IMR-90 (cell line): ENCODE measurements at regions not wholly inside any gene's neighbourhood (a gene's known extent, or its start where the extent isn't known, plus 50 kb on each side); places are given as distances from the start of the nearest gene placed in this dataset.

Experiments used
- ATAC-seq: fragments of 200-7000 bp; cut with Tn5 transposase; 2 replicates; pipeline ENCODE4 v1.9.1; 2020; ENCODE audit warnings: low read depth, mild to moderate bottlenecking, moderate library complexity
- BruUV-seq: library from RNA; stranded (reverse); fragments of 400-500 nt; replicated peaks from 2 replicates; lab custom pipeline; 2021; lab: Mats Ljungman, UMichigan
- CTCF ChIA-PET: fragments of 300-600 bp; formaldehyde crosslinking; extraction: SDS; loops from one replicate; lab custom pipeline; 2021; ENCODE audit warnings: antibody characterized with exemption; lab: Yijun Ruan, JAX
- POLR2A ChIA-PET: fragments of 300-600 bp; sonication (Branson Sonifier 250); formaldehyde crosslinking; loops from one replicate; lab custom pipeline; 2022; ENCODE audit warnings: antibody characterized with exemption; ENCODE audit not compliant: unreplicated experiment; lab: Charles Lee
- DNase-seq: peaks from one replicate; pipeline ENCODE4 v3.0.0; 2013
- H2AFZ ChIP-seq: replicated peaks from 2 replicates; pipeline ENCODE3; 2013; ENCODE audit warnings: low read length, mild to moderate bottlenecking; ENCODE audit not compliant: poor library complexity
- H2AK5ac ChIP-seq: 2 replicates; pipeline ENCODE4 v1.6.1; 2013; ENCODE audit warnings: low read depth, low read length, inconsistent platforms
- H2AK9ac ChIP-seq: replicated peaks from 2 replicates; pipeline ENCODE3; 2013; ENCODE audit warnings: mild to moderate bottlenecking, low read depth, low read length, moderate library complexity; ENCODE audit not compliant: poor library complexity
- H2BK120ac ChIP-seq: 2 replicates; pipeline ENCODE4 v1.6.1; 2013; ENCODE audit warnings: low read depth, low read length, inconsistent platforms
- H2BK15ac ChIP-seq: 3 replicates; pipeline ENCODE4 v1.6.1; 2013; ENCODE audit warnings: low read depth, low read length, inconsistent platforms
- H2BK20ac ChIP-seq: 2 replicates; pipeline ENCODE4 v1.6.1; 2013; ENCODE audit warnings: low read depth, mild to moderate bottlenecking, inconsistent platforms, low read length, moderate library complexity
- H2BK5ac ChIP-seq: 2 replicates; pipeline ENCODE4 v1.6.1; 2013; ENCODE audit warnings: mild to moderate bottlenecking, low read depth, low read length, inconsistent platforms; ENCODE audit not compliant: poor library complexity, severe bottlenecking
- H3K14ac ChIP-seq: replicated peaks from 2 replicates; pipeline ENCODE4 v1.6.1; 2013; ENCODE audit warnings: low read depth, low read length, inconsistent platforms
- H3K18ac ChIP-seq: 2 replicates; pipeline ENCODE4 v1.6.1; 2013; ENCODE audit warnings: low read depth, low read length, control low read depth
- H3K23ac ChIP-seq: 2 replicates; pipeline ENCODE4 v1.6.1; 2013; ENCODE audit warnings: low read depth, low read length, inconsistent platforms
- H3K27ac ChIP-seq: 2 replicates; pipeline ENCODE4 v1.5.1; 2013; ENCODE audit warnings: mild to moderate bottlenecking, control low read depth, low read length; ENCODE audit not compliant: insufficient read depth
- H3K27me3 ChIP-seq: 2 replicates; pipeline ENCODE4 v1.6.1; 2013; ENCODE audit warnings: low read length; ENCODE audit not compliant: control insufficient read depth, insufficient read depth
- H3K36me3 ChIP-seq: 2 replicates; pipeline ENCODE4 v1.6.1; 2013; ENCODE audit warnings: low read length, mixed read lengths; ENCODE audit not compliant: control insufficient read depth, insufficient read depth
- H3K4ac ChIP-seq: 2 replicates; pipeline ENCODE4 v1.6.1; 2013; ENCODE audit warnings: low read depth, low read length, inconsistent platforms
- H3K4me1 ChIP-seq: 2 replicates; pipeline ENCODE4 v1.6.1; 2013; ENCODE audit warnings: low read length, mixed read lengths; ENCODE audit not compliant: control insufficient read depth, insufficient read depth
- H3K4me2 ChIP-seq: 2 replicates; pipeline ENCODE4 v1.6.1; 2013; ENCODE audit warnings: low read depth, mild to moderate bottlenecking, control low read depth, low read length, moderate library complexity
- H3K4me3 ChIP-seq: 2 replicates; pipeline ENCODE4 v1.5.1; 2013; ENCODE audit warnings: low read depth, mild to moderate bottlenecking, control low read depth, low read length, moderate library complexity; ENCODE audit not compliant: insufficient read depth
- H3K56ac ChIP-seq: 2 replicates; pipeline ENCODE4 v1.6.1; 2013; ENCODE audit warnings: low read length, inconsistent platforms; ENCODE audit not compliant: insufficient read depth; ENCODE audit errors: extremely low read depth
- H3K79me1 ChIP-seq, 2 experiments: 2 replicates each; pipeline ENCODE4 v1.6.1; 2013; ENCODE audit warnings: low read length in 2 of 2, inconsistent platforms in 1 of 2, low read depth in 1 of 2
- H3K9ac ChIP-seq: 2 replicates; pipeline ENCODE4 v1.6.1; 2013; ENCODE audit warnings: low read depth, low read length, control low read depth
- H3K9me1 ChIP-seq: 2 replicates; pipeline ENCODE4 v1.6.1; 2013; ENCODE audit warnings: low read length, inconsistent platforms; ENCODE audit not compliant: insufficient read depth
- H3K9me3 ChIP-seq: 2 replicates; pipeline ENCODE4 v1.6.1; 2013; ENCODE audit warnings: low read length; ENCODE audit not compliant: control insufficient read depth, insufficient read depth
- H4K20me1 ChIP-seq: 2 replicates; pipeline ENCODE4 v1.6.1; 2013; ENCODE audit warnings: low read length, inconsistent platforms; ENCODE audit not compliant: insufficient read depth
- H4K5ac ChIP-seq: 2 replicates; pipeline ENCODE4 v1.6.1; 2013; ENCODE audit warnings: mild to moderate bottlenecking, low read depth, low read length, control low read depth
- H4K8ac ChIP-seq, 2 experiments: 2 replicates each; pipeline ENCODE4 v1.6.1; 2013; ENCODE audit warnings: low read depth in 2 of 2, low read length in 2 of 2, control low read depth in 1 of 2, inconsistent platforms in 1 of 2
- H4K91ac ChIP-seq: 2 replicates; pipeline ENCODE4 v1.6.1; 2013; ENCODE audit warnings: low read depth, low read length, inconsistent platforms; ENCODE audit not compliant: insufficient read depth
- CHD1 ChIP-seq: IDR thresholded peaks from 2 replicates; pipeline ENCODE4 v1.6.1; 2012; ENCODE audit warnings: low read depth, low read length, improper control_type of control experiment
- FOS ChIP-seq: fragments of 150-350 bp; IDR thresholded peaks from 2 replicates; pipeline ENCODE4 v1.6.1; 2016; ENCODE audit warnings: low read depth, low read length
- WGBS, 2 experiments: methylation state at CpG; one replicate each; pipeline versions ENCODE4 v1.1.5 to v1.1.7; 2013; ENCODE audit warnings: missing lambda C conversion rate in 2 of 2; ENCODE audit not compliant: insufficient read length in 1 of 2; ENCODE audit errors: extremely low coverage in 2 of 2; 5-methylcytosine and 5-hydroxymethylcytosine counted together
- dilution Hi-C: fragments of 300-500 bp; cut with HindIII; formaldehyde crosslinking; loops from one replicate; pipeline ENCODE4 v1.14.3; 2018; ENCODE audit warnings: low sequenced_read_pairs; ENCODE audit not compliant: unreplicated experiment
- in situ Hi-C: fragments of 300-500 bp; cut with MboI; formaldehyde crosslinking; loops from 3 replicates; pipeline ENCODE4 v1.14.3; 2019; ENCODE audit warnings: low sequenced_read_pairs, inconsistent platforms, mixed read lengths
- intact Hi-C: fragments of 100-400 bp; cut with micrococcal nuclease; formaldehyde crosslinking; loops from 2 replicates; pipeline ENCODE4 v1.10.0; 2022

DNA sequence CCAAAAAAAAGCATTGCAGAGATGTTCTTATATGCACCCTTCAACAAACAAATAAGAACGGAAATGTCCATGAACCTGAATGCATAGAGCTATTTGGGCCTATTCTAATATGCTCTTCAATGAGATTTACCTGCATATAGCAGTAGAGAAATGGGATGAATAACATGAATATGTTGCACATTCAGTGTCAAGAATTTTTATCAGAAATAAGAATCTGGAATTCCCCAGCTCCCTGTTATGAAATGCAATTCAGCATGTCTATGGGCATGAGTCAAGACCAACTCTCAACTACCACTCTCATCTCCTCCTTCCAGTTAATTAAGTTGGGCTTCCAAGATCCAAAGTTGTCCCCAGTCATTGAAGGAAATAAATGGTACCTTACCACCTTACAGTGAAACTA, 133.7 kb upstream of the ALCAM start:
- H4K8ac ChIP-seq = no peak overlapping the region
- H3K23ac ChIP-seq = no peak overlapping the region
- no peaks in the 10 kb centered on the region for H3K9me1 ChIP-seq
- H4K91ac ChIP-seq = no peak overlapping the region
- ATAC-seq (no peak), DNase-seq (peak; percentile 35)
- H2AK9ac ChIP-seq = no peak overlapping the region
- no peak overlapping the region for H2BK20ac ChIP-seq
- H2AK5ac ChIP-seq = no peak overlapping the region
- ChIA-PET CTCF (no interaction called here), POLR2A (no interaction called here)
- H3K18ac ChIP-seq = no peak overlapping the region
- in situ Hi-C loops (no loop called here), dilution Hi-C loops (no loop called here), intact Hi-C loops (no loop called here)
- no peaks in the 10 kb centered on the region for H4K20me1 ChIP-seq
- no CpG with 5 or more reads among the region's 1 CpG for WGBS, 2 experiments
- no peak overlapping the region for H3K4me3 ChIP-seq
- no peak overlapping the region for H2BK15ac ChIP-seq
- no peak overlapping the region for H2BK120ac ChIP-seq
- no TSS peak for BruUV-seq
- H2AFZ ChIP-seq = no peak overlapping the region
- H3K4me2 ChIP-seq = no peak overlapping the region
- H3K56ac ChIP-seq = no peak overlapping the region
- no peak overlapping the region for H2BK5ac ChIP-seq
- no peak overlapping the region for H3K27ac ChIP-seq
- no peak overlapping the region for H3K14ac ChIP-seq
- H3K9ac ChIP-seq = no peak overlapping the region
- H3K9me3 ChIP-seq = peaks cover 3% of the 10 kb centered on the region; the same call in 1 of the 2 replicates
- H3K4ac ChIP-seq = no peak overlapping the region
- no peak overlapping the region for H4K5ac ChIP-seq
- TF ChIP-seq CHD1 (no peak), FOS (no peak)
- H3K27me3 ChIP-seq = no peaks in the 10 kb centered on the region
- no peaks in the 10 kb centered on the region for H3K4me1 ChIP-seq
- H3K79me1 ChIP-seq = no peaks in the 10 kb centered on the region
- no peaks in the 10 kb centered on the region for H3K36me3 ChIP-seq
